ENCODE measurements at regions not wholly inside any gene's neighbourhood (a gene's known extent, or its start where the extent isn't known, plus 50 kb on each side); places are given as distances from the start of the nearest gene placed in this dataset.

DNA sequence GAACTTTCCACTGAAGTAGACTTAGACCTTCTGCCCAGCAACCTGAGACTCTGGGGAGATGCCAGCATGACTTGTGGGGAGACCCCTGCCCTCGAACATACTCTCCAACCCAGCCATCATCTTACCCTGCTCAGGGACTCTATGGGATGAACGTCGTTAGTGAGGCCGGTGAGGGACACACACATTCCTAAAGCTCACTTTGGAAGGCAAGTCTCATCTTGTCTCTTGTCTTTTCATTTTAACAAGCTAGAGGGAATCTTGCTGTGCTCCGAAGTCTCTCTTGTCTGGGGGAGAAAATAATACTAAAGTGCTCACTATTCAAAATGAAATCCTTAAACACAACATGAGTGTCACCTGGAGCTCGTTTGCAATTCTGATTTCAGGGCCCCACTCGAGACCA lies 239.5 kb upstream of the HES1 start:
- TF ChIP-seq, protein P1, sequence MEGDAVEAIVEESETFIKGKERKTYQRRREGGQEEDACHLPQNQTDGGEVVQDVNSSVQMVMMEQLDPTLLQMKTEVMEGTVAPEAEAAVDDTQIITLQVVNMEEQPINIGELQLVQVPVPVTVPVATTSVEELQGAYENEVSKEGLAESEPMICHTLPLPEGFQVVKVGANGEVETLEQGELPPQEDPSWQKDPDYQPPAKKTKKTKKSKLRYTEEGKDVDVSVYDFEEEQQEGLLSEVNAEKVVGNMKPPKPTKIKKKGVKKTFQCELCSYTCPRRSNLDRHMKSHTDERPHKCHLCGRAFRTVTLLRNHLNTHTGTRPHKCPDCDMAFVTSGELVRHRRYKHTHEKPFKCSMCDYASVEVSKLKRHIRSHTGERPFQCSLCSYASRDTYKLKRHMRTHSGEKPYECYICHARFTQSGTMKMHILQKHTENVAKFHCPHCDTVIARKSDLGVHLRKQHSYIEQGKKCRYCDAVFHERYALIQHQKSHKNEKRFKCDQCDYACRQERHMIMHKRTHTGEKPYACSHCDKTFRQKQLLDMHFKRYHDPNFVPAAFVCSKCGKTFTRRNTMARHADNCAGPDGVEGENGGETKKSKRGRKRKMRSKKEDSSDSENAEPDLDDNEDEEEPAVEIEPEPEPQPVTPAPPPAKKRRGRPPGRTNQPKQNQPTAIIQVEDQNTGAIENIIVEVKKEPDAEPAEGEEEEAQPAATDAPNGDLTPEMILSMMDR (IDR thresholded peaks at IDR 0.05) = no peak
- no peak for TF ChIP-seq POLR2AphosphoS5 (IDR thresholded peaks at IDR 0.05; ENCODE audit: insufficient read depth in 1 of 2, low read depth in 1 of 2)
